ENCODE measurements at regions not wholly inside any gene's neighbourhood (a gene's known extent, or its start where the extent isn't known, plus 50 kb on each side); places are given as distances from the start of the nearest gene placed in this dataset.

DNA sequence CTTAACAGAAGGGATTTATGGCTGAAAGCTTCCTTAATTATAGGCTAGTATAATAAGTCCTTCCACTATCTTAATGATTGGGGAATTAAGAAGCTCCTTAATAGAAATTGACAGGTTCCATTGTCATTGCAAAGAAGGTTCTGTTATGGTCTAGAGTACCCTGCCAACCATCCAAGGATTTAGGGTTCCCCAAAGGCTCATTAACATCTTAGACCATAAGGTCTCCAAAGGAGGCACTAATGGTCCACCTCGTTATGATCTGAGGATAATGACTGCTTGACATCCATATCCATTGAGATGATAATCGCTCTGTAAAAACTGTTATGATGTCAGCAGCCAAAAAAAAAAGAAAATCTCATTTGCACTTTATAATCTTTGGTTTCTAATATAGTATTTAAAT lies 441.6 kb downstream of the GBA3 start:
- no peak for TF ChIP-seq CTCF (conservative IDR thresholded peaks at IDR 0.05 in 1 of 2, IDR thresholded peaks at IDR 0.05 in 1 of 2; ENCODE audit: low read depth in 1 of 2, low read length in 2 of 2)
- TF ChIP-seq EZH2 (IDR thresholded peaks at IDR 0.05; ENCODE audit: low read length, missing control alignments): no peak

Data from fibroblast of lung (primary cell).